SK-N-MC (cell line): ENCODE measurements at regions not wholly inside any gene's neighbourhood (a gene's known extent, or its start where the extent isn't known, plus 50 kb on each side); places are given as distances from the start of the nearest gene placed in this dataset.

Experiments used
- EZH2 ChIP-seq: fragments of 200-600 bp; sonication (generic); IDR thresholded peaks from one replicate; pipeline ENCODE4 v1.6.1; 2017; ENCODE audit warnings: antibody characterized with exemption
- FOXP2 ChIP-seq: optimal IDR thresholded peaks from 2 replicates; pipeline ENCODE3; 2011; ENCODE audit warnings: mild to moderate bottlenecking, moderate library complexity; ENCODE audit not compliant: insufficient read depth; ENCODE audit errors: extremely low read length, control extremely low read depth
- POLR2AphosphoS5 ChIP-seq: IDR thresholded peaks from 2 replicates; pipeline ENCODE4 v1.6.1; 2012; ENCODE audit warnings: mild to moderate bottlenecking, low read depth, low read length, borderline replicate concordance

- TF ChIP-seq POLR2AphosphoS5: no peak
- TF ChIP-seq EZH2: no peak
- no peak for TF ChIP-seq FOXP2
Observed at GRCh38 chr2:190822043-190822442, 58.6 kb upstream of the GLS start.
